DOHH2 (cell line): ENCODE measurements at regions not wholly inside any gene's neighbourhood (a gene's known extent, or its start where the extent isn't known, plus 50 kb on each side); places are given as distances from the start of the nearest gene placed in this dataset.

Experiments used
- EZH2phosphoT487 ChIP-seq: fragments of 200-600 bp; sonication (generic); IDR thresholded peaks from 2 replicates; pipeline ENCODE4 v1.6.1; 2017; ENCODE audit warnings: borderline replicate concordance, mild to moderate bottlenecking, antibody characterized with exemption, low read length, moderate library complexity, mixed read lengths
- TF ChIP-seq, protein P1 (sequence below): fragments of 200-600 bp; sonication (generic); IDR thresholded peaks from one replicate; pipeline ENCODE4 v1.5.1; 2014; ENCODE audit warnings: antibody characterized with exemption, mild to moderate bottlenecking, low read depth, low read length; ENCODE audit not compliant: poor library complexity, severe bottlenecking

- TF ChIP-seq, protein P1, sequence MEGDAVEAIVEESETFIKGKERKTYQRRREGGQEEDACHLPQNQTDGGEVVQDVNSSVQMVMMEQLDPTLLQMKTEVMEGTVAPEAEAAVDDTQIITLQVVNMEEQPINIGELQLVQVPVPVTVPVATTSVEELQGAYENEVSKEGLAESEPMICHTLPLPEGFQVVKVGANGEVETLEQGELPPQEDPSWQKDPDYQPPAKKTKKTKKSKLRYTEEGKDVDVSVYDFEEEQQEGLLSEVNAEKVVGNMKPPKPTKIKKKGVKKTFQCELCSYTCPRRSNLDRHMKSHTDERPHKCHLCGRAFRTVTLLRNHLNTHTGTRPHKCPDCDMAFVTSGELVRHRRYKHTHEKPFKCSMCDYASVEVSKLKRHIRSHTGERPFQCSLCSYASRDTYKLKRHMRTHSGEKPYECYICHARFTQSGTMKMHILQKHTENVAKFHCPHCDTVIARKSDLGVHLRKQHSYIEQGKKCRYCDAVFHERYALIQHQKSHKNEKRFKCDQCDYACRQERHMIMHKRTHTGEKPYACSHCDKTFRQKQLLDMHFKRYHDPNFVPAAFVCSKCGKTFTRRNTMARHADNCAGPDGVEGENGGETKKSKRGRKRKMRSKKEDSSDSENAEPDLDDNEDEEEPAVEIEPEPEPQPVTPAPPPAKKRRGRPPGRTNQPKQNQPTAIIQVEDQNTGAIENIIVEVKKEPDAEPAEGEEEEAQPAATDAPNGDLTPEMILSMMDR = no peak
- TF ChIP-seq EZH2phosphoT487 = no peak
These were observed 81.9 kb downstream of the NPTX2 start for GRCh38 chr7:98698976-98699375.
